ENCODE measurements at regions not wholly inside any gene's neighbourhood (a gene's known extent, or its start where the extent isn't known, plus 50 kb on each side); places are given as distances from the start of the nearest gene placed in this dataset.

- FAIRE-seq (no peak), DNase-seq (ENCODE audit: low read depth, low spot score) (no peak)
- H3K9me1 ChIP-seq (replicated peaks; ENCODE audit: control insufficient read depth, extremely low read depth, insufficient read depth, low read length), result no peaks in the 10 kb centered on the region
- CTCF ChIA-PET, result interaction anchor here (1.1 kb wide), 1 partner anchor 11 kb away, joined by 4 read pairs; no protein-coding TSS in a partner anchor
- BruUV-seq (replicated peaks), result no TSS peak
- H3K4me3 ChIP-seq (replicated peaks in 1 of 3; ENCODE audit: insufficient read depth in 1 of 3, low read depth in 1 of 3, low read length in 3 of 3), result no peak overlapping the region
- intact Hi-C loops (cut with micrococcal nuclease) (no loop called here), dilution Hi-C loops (cut with MboI; ENCODE audit: extremely low pct_ligation_motif_present, low sequenced_read_pairs) (no loop called here)
- no peak overlapping the region for H3K27ac ChIP-seq (ENCODE audit: insufficient read depth, low read depth, low read length)
- H2AFZ ChIP-seq (ENCODE audit: low read depth, low read length), result no peak overlapping the region
- H4K20me1 ChIP-seq (replicated peaks; ENCODE audit: control insufficient read depth, extremely low read depth, insufficient read depth, low read length), result no peaks in the 10 kb centered on the region
- H3K27me3 ChIP-seq (ENCODE audit: control insufficient read depth in 2 of 2, insufficient read depth in 2 of 2, low read length in 2 of 2), result no peaks in the 10 kb centered on the region
- no peak overlapping the region for H3K4me2 ChIP-seq (ENCODE audit: insufficient read depth, low read length)
- H3K4me1 ChIP-seq (ENCODE audit: control insufficient read depth, extremely low read depth, insufficient read depth, low read length), result peaks cover 4% of the 10 kb centered on the region
- H3K9ac ChIP-seq (replicated peaks; ENCODE audit: extremely low read depth, insufficient read depth, low read length), result no peak overlapping the region
- no peaks in the 10 kb centered on the region for H3K36me3 ChIP-seq (ENCODE audit: control insufficient read depth in 2 of 2, extremely low read depth in 1 of 2, insufficient read depth in 2 of 2, low read length in 2 of 2)
- no peaks in the 10 kb centered on the region for H3K9me3 ChIP-seq (replicated peaks; ENCODE audit: control insufficient read depth, insufficient read depth, low read length)
- H3K79me2 ChIP-seq (ENCODE audit: control insufficient read depth, insufficient read depth, low read length), result no peaks in the 10 kb centered on the region
- POLR2A ChIA-PET, result no interaction called here
- TF ChIP-seq EZH2 (IDR thresholded peaks at IDR 0.05; ENCODE audit: borderline replicate concordance, low read depth, low read length, severe bottlenecking) (no peak), FOS (IDR thresholded peaks at IDR 0.05; ENCODE audit: borderline replicate concordance, insufficient read depth, low read length) (no peak), POLR2AphosphoS5 (IDR thresholded peaks at IDR 0.05; ENCODE audit: insufficient read depth, low read depth, low read length) (no peak), CTCF (IDR thresholded peaks at IDR 0.05; ENCODE audit: extremely low read depth in 1 of 2, insufficient read depth in 1 of 2, low read depth in 1 of 2, low read length in 2 of 2) (no peak), MYC (IDR thresholded peaks at IDR 0.05; ENCODE audit: low read depth, low read length) (no peak), JUN (IDR thresholded peaks at IDR 0.05; ENCODE audit: borderline replicate concordance, insufficient read depth, insufficient read length, low read depth) (no peak), MAX (IDR thresholded peaks at IDR 0.05; ENCODE audit: insufficient read depth, insufficient read length) (no peak), POLR2A (IDR thresholded peaks at IDR 0.05; ENCODE audit: low read depth, low read length) (no peak), GATA2 (IDR thresholded peaks at IDR 0.05; ENCODE audit: insufficient read depth, insufficient read length, low read depth, low read length) (no peak)
These were observed 1575.9 kb downstream of the EFNA5 start for GRCh38 chr5:106094839-106095238.

Measured in endothelial cell of umbilical vein (primary cell).